IPS DF 6.9 (cell line): ENCODE measurements at regions not wholly inside any gene's neighbourhood (a gene's known extent, or its start where the extent isn't known, plus 50 kb on each side); places are given as distances from the start of the nearest gene placed in this dataset.
A peak's percentile ranks its signal among the peaks of the same experiment; 100 is the strongest.

Source experiments
- DNase-seq: peaks from one replicate; pipeline ENCODE4 v3.0.0-alpha.2; 2013; ENCODE audit warnings: low read depth, low spot score
- H3K27ac ChIP-seq: one replicate; pipeline ENCODE4 v1.5.1; 2013; ENCODE audit warnings: low read length, control low read depth
- H3K27me3 ChIP-seq: 2 replicates; pipeline ENCODE4 v1.6.1; 2013; ENCODE audit warnings: mild to moderate bottlenecking, low read length; ENCODE audit not compliant: control insufficient read depth, insufficient read depth
- H3K36me3 ChIP-seq: 2 replicates; pipeline ENCODE4 v1.6.1; 2013; ENCODE audit warnings: low read length; ENCODE audit not compliant: control insufficient read depth, insufficient read depth
- H3K4me1 ChIP-seq: 2 replicates; pipeline ENCODE4 v1.6.1; 2013; ENCODE audit warnings: low read length; ENCODE audit not compliant: control insufficient read depth, insufficient read depth
- H3K4me3 ChIP-seq: 2 replicates; pipeline ENCODE4 v1.5.1; 2013; ENCODE audit warnings: mild to moderate bottlenecking, low read length
- H3K9me3 ChIP-seq: 2 replicates; pipeline ENCODE4 v1.6.1; 2013; ENCODE audit warnings: low read length, inconsistent platforms; ENCODE audit not compliant: control insufficient read depth, insufficient read depth
- WGBS: extraction: QIAGEN DNeasy Blood & Tissue Kit; methylation state at CpG from one replicate; pipeline ENCODE4 v1.1.7; 2013; ENCODE audit warnings: mixed read lengths, missing lambda C conversion rate; ENCODE audit not compliant: insufficient read length, insufficient coverage; 5-methylcytosine and 5-hydroxymethylcytosine counted together

- no peak overlapping the region for H3K4me3 ChIP-seq
- WGBS, result no CpG with 5 or more reads among the region's 2 CpGs
- no peaks in the 10 kb centered on the region; the same call in 1 of the 2 replicates for H3K4me1 ChIP-seq
- H3K36me3 ChIP-seq, result no peaks in the 10 kb centered on the region
- DNase-seq, result no peak
- no peaks in the 10 kb centered on the region for H3K27me3 ChIP-seq
- H3K27ac ChIP-seq, result no peak overlapping the region
- no peaks in the 10 kb centered on the region for H3K9me3 ChIP-seq
These were observed 84.8 kb upstream of the BMP2K start for GRCh38 chr4:78691334-78691754.

GRCh38 chr4:78691971-78692821, 84.0 kb upstream of the BMP2K start:
- H3K9me3 ChIP-seq, result no peaks in the 10 kb centered on the region
- H3K27ac ChIP-seq, result no peak overlapping the region
- H3K27me3 ChIP-seq, result no peaks in the 10 kb centered on the region
- no peak for DNase-seq
- WGBS, result no CpG with 5 or more reads among the region's 4 CpGs
- H3K4me1 ChIP-seq, result no peaks in the 10 kb centered on the region; the same call in 1 of the 2 replicates
- H3K36me3 ChIP-seq, result no peaks in the 10 kb centered on the region
- no peak overlapping the region for H3K4me3 ChIP-seq

GRCh38 chr4:78692822-78693170, 83.4 kb upstream of the BMP2K start:
- Histone ChIP-seq H3K9me3 (no peaks in the 10 kb centered on the region), H3K4me3 (no peak overlapping the region), H3K27ac (no peak overlapping the region), H3K4me1 (no peaks in the 10 kb centered on the region; the same call in 1 of the 2 replicates), H3K36me3 (no peaks in the 10 kb centered on the region), H3K27me3 (no peaks in the 10 kb centered on the region)
- no peak for DNase-seq
- WGBS, result no CpG with 5 or more reads among the region's 4 CpGs

GRCh38 chr4:78693777-78694456, 82.2 kb upstream of the BMP2K start:
- H3K9me3 ChIP-seq, result no peaks in the 10 kb centered on the region
- H3K27me3 ChIP-seq, result no peaks in the 10 kb centered on the region
- no peak overlapping the region for H3K4me3 ChIP-seq
- DNase-seq, result no peak
- no peak overlapping the region for H3K27ac ChIP-seq
- H3K36me3 ChIP-seq, result no peaks in the 10 kb centered on the region
- no CpG with 5 or more reads among the region's 2 CpGs for WGBS
- no peaks in the 10 kb centered on the region; the same call in 1 of the 2 replicates for H3K4me1 ChIP-seq

- H3K27ac ChIP-seq, result no peak overlapping the region
- H3K4me3 ChIP-seq, result no peak overlapping the region
- no peaks in the 10 kb centered on the region for H3K9me3 ChIP-seq
- H3K4me1 ChIP-seq, result no peaks in the 10 kb centered on the region; the same call in 1 of the 2 replicates
- no CpG with 5 or more reads among the region's 2 CpGs for WGBS
- H3K27me3 ChIP-seq, result no peaks in the 10 kb centered on the region
- no peak for DNase-seq
- H3K36me3 ChIP-seq, result no peaks in the 10 kb centered on the region
These were observed 81.7 kb upstream of the BMP2K start for GRCh38 chr4:78694457-78694787.

GRCh38 chr4:78695910-78696309, 80.2 kb upstream of the BMP2K start:
- H3K36me3 ChIP-seq, result no peaks in the 10 kb centered on the region
- H3K27ac ChIP-seq, result no peak overlapping the region
- H3K27me3 ChIP-seq, result no peaks in the 10 kb centered on the region
- H3K9me3 ChIP-seq, result no peaks in the 10 kb centered on the region
- DNase-seq, result no peak
- H3K4me1 ChIP-seq, result no peaks in the 10 kb centered on the region; the same call in 1 of the 2 replicates
- no peak overlapping the region for H3K4me3 ChIP-seq
- no CpG with 5 or more reads among the region's 1 CpG for WGBS

GRCh38 chr4:78703079-78703478, 73.1 kb upstream of the BMP2K start:
- no peaks in the 10 kb centered on the region for H3K36me3 ChIP-seq
- H3K27me3 ChIP-seq, result no peaks in the 10 kb centered on the region
- peaks cover 1% of the 10 kb centered on the region; the same call in 1 of the 2 replicates for H3K4me1 ChIP-seq
- DNase-seq, result no peak
- no peak overlapping the region for H3K4me3 ChIP-seq
- no peaks in the 10 kb centered on the region for H3K9me3 ChIP-seq
- no peak overlapping the region for H3K27ac ChIP-seq

- H3K27me3 ChIP-seq, result no peaks in the 10 kb centered on the region
These were observed 71.8 kb upstream of the BMP2K start for GRCh38 chr4:78704317-78704716.

GRCh38 chr4:78704981-78705683, 71.0 kb upstream of the BMP2K start:
- Histone ChIP-seq H3K36me3 (no peaks in the 10 kb centered on the region), H3K4me1 (peaks cover 1% of the 10 kb centered on the region; the same call in 1 of the 2 replicates), H3K27me3 (no peaks in the 10 kb centered on the region), H3K27ac (no peak overlapping the region), H3K4me3 (no peak overlapping the region), H3K9me3 (no peaks in the 10 kb centered on the region)
- no peak for DNase-seq
- no CpG with 5 or more reads among the region's 3 CpGs for WGBS

More at GRCh38 chr4:78704317-78704716, 71.8 kb upstream of the BMP2K start:
- no peak overlapping the region for H3K4me3 ChIP-seq
- H3K27ac ChIP-seq, result no peak overlapping the region
- H3K4me1 ChIP-seq, result peaks cover 1% of the 10 kb centered on the region; the same call in 1 of the 2 replicates
- H3K36me3 ChIP-seq, result no peaks in the 10 kb centered on the region
- no peaks in the 10 kb centered on the region for H3K9me3 ChIP-seq
- no peak for DNase-seq

GRCh38 chr4:78706302-78706701, 69.8 kb upstream of the BMP2K start:
- DNase-seq, result peak; percentile 4
- Histone ChIP-seq H3K36me3 (no peaks in the 10 kb centered on the region), H3K27me3 (no peaks in the 10 kb centered on the region), H3K9me3 (no peaks in the 10 kb centered on the region), H3K27ac (no peak overlapping the region), H3K4me1 (peaks cover 1% of the 10 kb centered on the region; the same call in 1 of the 2 replicates), H3K4me3 (no peak overlapping the region)
- WGBS, result no CpG with 5 or more reads among the region's 6 CpGs
